Endothelial cell of umbilical vein (primary cell): ENCODE measurements at regions not wholly inside any gene's neighbourhood (a gene's known extent, or its start where the extent isn't known, plus 50 kb on each side); places are given as distances from the start of the nearest gene placed in this dataset.

Source experiments
- EZH2 ChIP-seq: IDR thresholded peaks from 2 replicates; pipeline ENCODE4 v1.6.1; 2012; ENCODE audit warnings: borderline replicate concordance, low read depth, mild to moderate bottlenecking, moderate library complexity, low read length, inconsistent platforms; ENCODE audit not compliant: severe bottlenecking
- POLR2A ChIP-seq: IDR thresholded peaks from 2 replicates; pipeline ENCODE4 v1.6.1; 2012; ENCODE audit warnings: low read depth, mild to moderate bottlenecking, control low read depth, low read length
- TF ChIP-seq, protein P1 (sequence below), 2 donors: IDR thresholded peaks; 1 replicate in 1 of 2; 2 replicates in 1 of 2; pipeline ENCODE4 v1.5.1; 2011; ENCODE audit warnings: low read length in 2 of 2, mild to moderate bottlenecking in 2 of 2, moderate library complexity in 2 of 2, control low read depth in 1 of 2, inconsistent platforms in 1 of 2, low read depth in 1 of 2; ENCODE audit not compliant: insufficient read depth in 1 of 2; ENCODE audit errors: extremely low read depth in 1 of 2

DNA sequence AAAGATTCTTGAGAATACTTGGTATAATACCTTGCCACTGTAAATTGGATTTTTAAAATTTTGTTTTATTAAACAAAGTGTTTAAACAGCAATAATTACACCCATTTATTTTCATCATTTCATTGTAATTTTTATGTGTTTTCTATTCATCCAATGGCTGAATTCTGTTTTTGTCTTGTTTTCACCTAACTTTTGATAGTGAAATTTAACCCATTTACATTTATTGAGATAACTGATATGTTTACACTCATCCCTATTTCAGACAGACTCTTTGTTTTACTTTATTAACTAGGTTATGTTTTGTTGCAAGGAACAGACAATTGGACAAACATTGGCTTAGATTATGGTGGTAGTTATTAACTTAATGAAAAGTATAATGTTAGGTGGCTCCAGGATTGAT, 113.1 kb upstream of the REG3A start:
- TF ChIP-seq, protein P1, sequence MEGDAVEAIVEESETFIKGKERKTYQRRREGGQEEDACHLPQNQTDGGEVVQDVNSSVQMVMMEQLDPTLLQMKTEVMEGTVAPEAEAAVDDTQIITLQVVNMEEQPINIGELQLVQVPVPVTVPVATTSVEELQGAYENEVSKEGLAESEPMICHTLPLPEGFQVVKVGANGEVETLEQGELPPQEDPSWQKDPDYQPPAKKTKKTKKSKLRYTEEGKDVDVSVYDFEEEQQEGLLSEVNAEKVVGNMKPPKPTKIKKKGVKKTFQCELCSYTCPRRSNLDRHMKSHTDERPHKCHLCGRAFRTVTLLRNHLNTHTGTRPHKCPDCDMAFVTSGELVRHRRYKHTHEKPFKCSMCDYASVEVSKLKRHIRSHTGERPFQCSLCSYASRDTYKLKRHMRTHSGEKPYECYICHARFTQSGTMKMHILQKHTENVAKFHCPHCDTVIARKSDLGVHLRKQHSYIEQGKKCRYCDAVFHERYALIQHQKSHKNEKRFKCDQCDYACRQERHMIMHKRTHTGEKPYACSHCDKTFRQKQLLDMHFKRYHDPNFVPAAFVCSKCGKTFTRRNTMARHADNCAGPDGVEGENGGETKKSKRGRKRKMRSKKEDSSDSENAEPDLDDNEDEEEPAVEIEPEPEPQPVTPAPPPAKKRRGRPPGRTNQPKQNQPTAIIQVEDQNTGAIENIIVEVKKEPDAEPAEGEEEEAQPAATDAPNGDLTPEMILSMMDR (IDR thresholded peaks at IDR 0.05; ENCODE audit: extremely low read depth in 1 of 2, insufficient read depth in 1 of 2, low read depth in 1 of 2, low read length in 2 of 2) = no peak
- TF ChIP-seq EZH2 (no peak), POLR2A (no peak)
